Activated CD8-positive, alpha-beta memory T cell treated with anti-CD3 and anti-CD28 coated beads, Interleukin-2, amount 50 U/mL, for 1 hour (primary cell): ENCODE measurements at regions not wholly inside any gene's neighbourhood (a gene's known extent, or its start where the extent isn't known, plus 50 kb on each side); places are given as distances from the start of the nearest gene placed in this dataset.

Source experiments
- DNase-seq: peaks from one replicate; pipeline ENCODE4 v3.0.0-alpha.2; 2020; ENCODE audit errors: extremely low read depth

GRCh38 chr1:56355918-56356317, 223.4 kb downstream of the PLPP3 start:
- DNase-seq, result no peak

- DNase-seq, result no peak
Observed at GRCh38 chr1:56355422-56355821, 223.9 kb downstream of the PLPP3 start.

GRCh38 chr1:56345831-56346230, 233.5 kb downstream of the PLPP3 start:
- DNase-seq, result no peak

- DNase-seq, result no peak
Observed at GRCh38 chr1:56340977-56341376, 238.4 kb downstream of the PLPP3 start.

- DNase-seq, result no peak
Observed at GRCh38 chr1:56339786-56340465, 239.4 kb downstream of the PLPP3 start.

GRCh38 chr1:56339093-56339492, 240.3 kb downstream of the PLPP3 start:
- DNase-seq, result no peak

- no peak for DNase-seq
Observed at GRCh38 chr1:56336982-56337381, 242.4 kb downstream of the PLPP3 start.

GRCh38 chr1:56335394-56335793, 244.0 kb downstream of the PLPP3 start:
- no peak for DNase-seq

GRCh38 chr1:56334047-56334446, 245.3 kb downstream of the PLPP3 start:
- no peak for DNase-seq

- DNase-seq, result no peak
Observed at GRCh38 chr1:56333461-56333860, 245.9 kb downstream of the PLPP3 start.

- no peak for DNase-seq
Observed at GRCh38 chr1:56331892-56332567, 247.3 kb downstream of the PLPP3 start.

GRCh38 chr1:56331207-56331891, 248.0 kb downstream of the PLPP3 start:
- DNase-seq, result no peak

- DNase-seq, result no peak
Observed at GRCh38 chr1:56330391-56331026, 248.9 kb downstream of the PLPP3 start.

- DNase-seq, result no peak
Observed at GRCh38 chr1:56329970-56330369, 249.4 kb downstream of the PLPP3 start.

- no peak for DNase-seq
Observed at GRCh38 chr1:56327195-56327594, 252.2 kb downstream of the PLPP3 start.

- DNase-seq, result no peak
Observed at GRCh38 chr1:56326056-56326455, 253.3 kb downstream of the PLPP3 start.

GRCh38 chr1:56324504-56324903, 254.9 kb downstream of the PLPP3 start:
- no peak for DNase-seq

- DNase-seq, result no peak
Observed at GRCh38 chr1:56322211-56322610, 257.2 kb downstream of the PLPP3 start.

- DNase-seq, result no peak
Observed at GRCh38 chr1:56321150-56321490, 258.2 kb downstream of the PLPP3 start.

GRCh38 chr1:56320464-56321149, 258.8 kb downstream of the PLPP3 start:
- DNase-seq, result no peak

- no peak for DNase-seq
Observed at GRCh38 chr1:56317722-56318121, 261.6 kb downstream of the PLPP3 start.

- no peak for DNase-seq
Observed at GRCh38 chr1:56315293-56315942, 263.9 kb downstream of the PLPP3 start.
